GM18505 (cell line): ENCODE measurements at regions not wholly inside any gene's neighbourhood (a gene's known extent, or its start where the extent isn't known, plus 50 kb on each side); places are given as distances from the start of the nearest gene placed in this dataset.
A peak's percentile ranks its signal among the peaks of the same experiment; 100 is the strongest.

Experiments
- ATAC-seq: cut with Tn5 transposase; IDR thresholded peaks from one replicate; pipeline ENCODE4 v1.9.1; 2021; ENCODE audit not compliant: unreplicated experiment
- POLR2A ChIP-seq: IDR thresholded peaks from 4 replicates; pipeline ENCODE4 v1.6.1; 2011; ENCODE audit warnings: borderline replicate concordance; ENCODE audit not compliant: insufficient read depth, insufficient read length; ENCODE audit errors: extremely low read depth

DNA sequence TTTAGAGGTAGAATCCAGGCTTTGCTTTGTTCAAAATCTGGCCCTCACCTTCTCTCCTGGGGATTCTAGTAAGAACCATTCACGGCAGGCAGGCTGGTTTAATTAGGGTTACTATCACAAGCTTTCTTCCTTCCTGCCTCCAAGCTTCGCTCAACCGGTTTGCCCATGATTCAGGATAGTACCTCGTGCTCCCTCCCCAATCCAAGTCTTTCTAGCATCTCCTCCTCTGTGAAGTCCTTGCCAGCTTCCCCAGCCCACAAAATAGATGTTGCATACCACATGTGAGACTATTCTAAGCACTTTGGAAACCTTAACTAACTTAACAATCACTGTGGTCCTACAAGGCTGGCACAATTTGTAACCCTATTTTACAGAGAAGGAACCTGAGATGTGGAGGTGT is 135.1 kb downstream of the SOCS6 start:
- no peak for ATAC-seq
- no peak for TF ChIP-seq POLR2A

DNA sequence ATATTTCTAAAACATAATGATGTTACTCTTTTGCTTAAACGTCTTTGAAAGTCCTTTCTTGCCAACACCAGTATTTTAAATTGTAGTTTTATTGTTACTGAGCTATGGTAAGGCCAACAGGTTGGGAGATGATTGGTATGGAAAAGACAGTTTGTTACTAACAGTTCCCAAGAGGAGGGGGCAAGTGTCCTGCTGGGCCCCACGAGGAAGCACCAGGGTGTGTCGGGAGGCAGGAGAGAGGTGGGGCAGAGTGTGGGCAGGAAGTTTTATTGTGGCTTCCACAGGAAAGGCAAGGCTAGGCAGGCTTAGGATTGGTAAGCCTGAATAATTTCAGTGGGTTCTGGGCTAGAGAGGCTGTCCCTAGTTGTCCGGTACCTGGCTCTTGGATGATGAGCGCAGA is 134.3 kb downstream of the SOCS6 start:
- TF ChIP-seq POLR2A = no peak

DNA sequence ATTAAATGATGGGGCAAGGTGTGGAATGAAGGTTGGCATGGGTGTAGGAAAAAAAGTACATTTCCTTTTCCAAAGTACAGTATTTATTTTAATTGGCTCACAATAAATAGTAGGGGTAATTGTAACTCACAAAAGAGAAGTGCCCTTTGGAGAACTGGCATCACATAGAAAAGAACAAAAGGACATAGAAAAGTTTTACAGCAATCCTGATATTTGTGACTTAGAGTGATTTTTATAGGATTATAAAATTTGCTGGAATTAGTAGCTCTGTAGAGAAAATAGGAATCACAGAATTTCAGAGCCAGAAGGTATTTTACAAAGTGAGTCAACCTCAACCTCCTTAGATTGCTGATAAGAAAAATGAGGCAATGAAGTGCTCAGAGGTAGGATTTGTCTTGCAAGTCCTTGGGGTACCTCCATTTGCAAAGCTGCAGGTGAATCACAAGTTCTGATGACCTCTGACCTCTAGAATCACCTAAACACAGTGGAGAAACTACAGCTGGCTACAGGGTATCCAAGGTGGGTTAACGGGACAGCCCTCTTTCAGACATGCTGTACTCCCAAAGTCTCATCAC is 133.6 kb downstream of the SOCS6 start:
- no peak for TF ChIP-seq POLR2A
- no peak for ATAC-seq

More for the DNA sequence above, 134.3 kb downstream of the SOCS6 start:
- ATAC-seq = no peak

DNA sequence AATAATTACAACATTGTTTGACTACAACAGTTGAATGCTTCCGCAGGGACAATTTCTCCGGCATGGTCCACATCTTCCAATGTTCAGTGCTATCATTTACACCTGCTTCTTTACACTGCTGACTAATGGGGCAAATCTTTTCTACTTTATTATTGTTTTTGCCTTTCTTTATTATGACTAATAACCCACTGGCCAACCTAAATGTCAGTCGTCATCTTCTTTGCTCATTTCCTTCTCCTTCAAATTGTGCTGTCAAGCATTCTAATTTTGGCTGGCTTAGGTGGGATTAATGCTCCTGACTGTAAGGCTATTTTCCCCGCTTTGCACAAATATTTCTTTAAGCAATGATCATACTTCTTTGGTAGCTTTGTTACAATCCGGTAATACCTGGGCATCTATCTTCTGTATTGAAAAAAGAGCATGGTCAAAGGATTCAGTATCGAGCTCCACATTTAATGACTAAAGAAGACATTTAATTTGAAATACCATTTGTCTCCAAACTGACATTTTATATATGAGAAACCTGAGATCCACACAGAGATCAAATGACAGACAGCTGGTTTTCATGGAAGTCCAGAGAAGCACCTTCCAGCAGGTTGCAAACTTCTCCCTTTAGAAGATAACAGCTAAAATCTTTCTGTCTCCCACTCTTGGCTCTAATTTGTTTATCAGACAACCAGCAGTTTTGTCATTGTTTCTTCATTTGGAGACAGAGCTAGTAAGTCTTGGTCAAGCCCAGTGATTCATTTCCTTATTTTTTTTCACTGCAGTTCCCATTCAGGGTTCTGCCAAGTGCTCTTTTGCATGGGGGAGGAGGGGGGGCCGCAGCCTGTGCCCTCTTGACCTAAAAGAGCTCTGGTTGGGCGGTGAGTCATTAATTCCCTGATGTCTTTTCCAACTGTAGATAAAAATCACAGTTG is 132.9 kb downstream of the SOCS6 start:
- no peak for ATAC-seq
- no peak for TF ChIP-seq POLR2A

DNA sequence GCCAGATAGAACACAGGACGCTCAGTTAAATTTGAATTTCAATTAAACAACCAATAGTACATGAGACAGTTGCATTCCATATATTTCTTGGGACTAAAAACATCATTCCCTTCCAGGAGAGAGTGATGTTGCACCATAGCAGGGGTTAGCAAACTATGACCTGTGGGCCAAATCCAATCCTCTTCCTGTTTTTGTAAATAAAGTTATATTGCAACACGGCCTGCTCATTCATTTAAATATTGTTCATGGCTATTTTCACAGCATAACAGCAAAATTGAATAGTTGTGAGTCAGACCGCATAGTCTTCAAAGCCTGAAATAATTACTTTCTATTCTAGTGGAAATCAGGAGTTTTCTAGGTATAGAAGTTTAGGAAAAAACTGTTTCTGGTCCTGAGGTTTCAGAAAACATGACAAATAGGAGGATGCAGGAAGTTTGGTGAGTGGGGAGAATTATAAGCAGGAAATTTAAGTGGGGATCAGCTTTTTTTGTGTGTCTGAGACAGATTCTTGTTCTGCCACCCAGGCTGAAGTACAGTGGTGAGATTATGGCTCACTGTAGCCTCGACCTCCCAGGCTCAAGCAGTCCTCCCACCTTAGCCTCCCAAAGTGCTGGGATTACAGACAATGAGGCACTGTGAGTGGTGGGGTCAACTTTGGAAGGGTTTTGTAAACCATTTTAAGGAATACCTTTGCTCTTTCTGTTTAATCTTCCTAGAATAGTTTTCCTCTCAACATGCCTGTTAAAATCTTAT is 131.5 kb downstream of the SOCS6 start:
- ATAC-seq = no peak
- no peak for TF ChIP-seq POLR2A

DNA sequence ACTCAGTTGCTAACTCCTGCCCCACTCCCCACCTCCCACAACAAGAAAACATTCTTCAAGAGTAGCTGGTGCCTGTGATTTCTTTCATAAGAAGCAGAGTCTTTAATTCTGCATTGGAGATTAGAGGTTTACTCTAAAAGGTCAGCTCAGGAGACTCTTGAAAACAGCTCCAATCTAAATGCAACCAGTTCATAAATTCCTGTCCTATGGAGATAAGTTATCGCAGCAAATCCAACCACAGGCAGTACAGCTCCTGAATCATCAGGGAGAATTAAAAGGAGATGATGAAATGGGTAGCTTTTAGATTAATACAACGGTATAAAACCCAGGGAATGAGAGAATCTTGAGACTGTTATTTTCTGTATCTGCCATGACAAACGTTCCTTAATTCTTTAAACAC is 130.7 kb downstream of the SOCS6 start:
- no peak for ATAC-seq
- TF ChIP-seq POLR2A = no peak

DNA sequence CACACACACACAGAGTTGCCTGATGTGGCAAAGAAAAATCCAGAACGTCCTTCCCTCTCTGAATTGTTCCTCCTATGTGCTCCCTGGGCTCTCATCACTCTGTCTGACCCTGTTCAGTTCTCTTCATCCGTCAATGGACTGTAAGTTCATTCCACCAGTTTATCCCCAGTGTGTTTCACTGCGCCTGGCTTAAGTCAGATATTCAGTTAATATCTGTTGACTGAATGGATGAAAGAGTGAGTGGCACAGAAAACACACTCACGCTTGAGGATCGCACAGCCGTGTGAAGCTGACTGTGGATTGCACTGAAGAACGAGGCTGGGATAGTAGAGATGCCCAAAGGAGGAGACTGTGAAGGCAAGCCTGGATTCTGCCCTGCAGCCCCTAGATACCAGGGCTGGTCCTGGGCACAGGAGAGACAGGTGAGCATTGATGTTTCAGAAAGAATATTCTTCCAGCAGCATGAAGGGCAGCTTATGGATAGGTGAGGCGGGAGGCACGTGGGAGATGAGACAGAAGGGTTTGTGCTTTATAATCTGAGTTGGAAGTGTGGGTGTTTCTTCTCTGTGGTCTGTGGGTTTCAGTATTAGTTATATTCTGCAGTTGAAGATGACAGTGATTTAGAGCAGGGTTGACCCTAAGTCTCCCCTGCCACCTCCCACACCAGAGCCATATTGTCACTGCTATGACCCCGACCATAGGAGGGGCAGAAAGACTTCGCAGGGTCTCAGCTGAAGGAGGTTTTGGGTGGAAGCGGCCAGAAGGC is 129.9 kb downstream of the SOCS6 start:
- ATAC-seq = peak; percentile 97
- no peak for TF ChIP-seq POLR2A

DNA sequence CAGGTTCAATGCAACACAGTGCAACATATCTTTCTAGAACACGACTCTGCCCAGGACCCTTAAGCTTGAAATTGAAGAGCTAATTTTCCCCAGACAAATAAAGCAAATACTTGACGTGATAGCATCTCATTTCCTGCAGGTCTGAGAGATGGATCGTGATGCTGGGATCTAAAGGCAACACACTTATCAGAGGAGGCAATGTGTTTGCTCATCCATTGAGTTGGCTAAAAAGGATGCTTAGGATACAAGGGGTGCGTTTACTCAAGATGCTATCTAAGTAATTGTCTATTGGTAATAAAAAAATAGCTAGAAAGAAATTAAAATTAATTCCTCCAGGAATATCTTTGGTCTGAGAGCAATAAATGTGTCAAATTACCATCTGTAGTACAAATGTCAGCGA is 129.0 kb downstream of the SOCS6 start:
- no peak for ATAC-seq
- no peak for TF ChIP-seq POLR2A

DNA sequence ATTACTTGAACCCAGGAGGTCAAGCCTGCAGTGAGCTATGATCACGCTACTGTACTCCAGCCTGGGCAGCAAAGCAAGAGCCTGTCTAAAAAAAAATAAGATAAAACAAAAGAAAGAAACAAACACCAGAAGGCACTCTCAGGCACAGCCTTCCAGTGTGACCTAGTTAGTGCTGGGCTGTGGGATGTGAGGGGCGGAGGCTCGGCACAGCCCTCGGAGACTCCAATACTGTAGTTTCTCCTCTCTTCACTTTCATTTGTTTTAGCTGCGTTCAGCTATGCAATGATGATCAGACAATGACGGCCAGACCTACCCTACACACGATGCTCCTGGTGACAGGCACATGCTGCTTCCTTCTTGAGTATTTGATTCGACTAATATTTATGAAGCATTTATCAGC is 127.7 kb downstream of the SOCS6 start:
- ATAC-seq = no peak
- no peak for TF ChIP-seq POLR2A

DNA sequence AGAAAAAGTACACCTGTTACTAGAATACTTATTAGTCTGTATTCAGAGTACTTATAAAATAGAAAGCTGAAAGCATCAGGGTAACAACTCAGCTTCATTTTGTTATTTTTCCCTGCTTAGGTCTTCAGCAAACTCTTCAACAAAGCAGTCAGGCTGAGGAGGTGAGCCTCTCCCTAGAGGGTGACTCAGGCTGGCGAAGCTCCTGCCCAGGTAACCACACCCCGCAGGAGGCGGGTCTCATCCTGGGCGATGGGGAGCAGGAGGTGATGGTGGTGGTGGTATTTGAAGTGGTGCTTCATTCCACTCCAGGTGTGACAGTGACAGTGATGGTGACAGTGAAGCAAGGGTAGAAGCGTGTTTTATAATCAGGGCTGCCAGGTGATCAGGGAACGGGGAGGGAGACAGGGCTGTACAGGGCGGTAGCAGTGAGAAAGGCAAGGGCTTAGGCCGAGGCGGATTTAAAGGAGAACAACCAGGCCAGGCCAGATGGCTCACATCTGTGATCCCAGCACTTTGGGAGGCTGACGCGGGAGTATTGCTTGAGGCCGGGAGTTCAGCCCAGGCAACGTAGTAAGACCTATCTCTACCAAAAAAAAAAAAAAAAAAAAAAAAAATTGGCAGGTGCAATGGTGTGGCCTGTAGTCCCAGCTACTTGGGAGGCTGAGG is 127.1 kb downstream of the SOCS6 start:
- ATAC-seq = no peak
- TF ChIP-seq POLR2A = no peak

DNA sequence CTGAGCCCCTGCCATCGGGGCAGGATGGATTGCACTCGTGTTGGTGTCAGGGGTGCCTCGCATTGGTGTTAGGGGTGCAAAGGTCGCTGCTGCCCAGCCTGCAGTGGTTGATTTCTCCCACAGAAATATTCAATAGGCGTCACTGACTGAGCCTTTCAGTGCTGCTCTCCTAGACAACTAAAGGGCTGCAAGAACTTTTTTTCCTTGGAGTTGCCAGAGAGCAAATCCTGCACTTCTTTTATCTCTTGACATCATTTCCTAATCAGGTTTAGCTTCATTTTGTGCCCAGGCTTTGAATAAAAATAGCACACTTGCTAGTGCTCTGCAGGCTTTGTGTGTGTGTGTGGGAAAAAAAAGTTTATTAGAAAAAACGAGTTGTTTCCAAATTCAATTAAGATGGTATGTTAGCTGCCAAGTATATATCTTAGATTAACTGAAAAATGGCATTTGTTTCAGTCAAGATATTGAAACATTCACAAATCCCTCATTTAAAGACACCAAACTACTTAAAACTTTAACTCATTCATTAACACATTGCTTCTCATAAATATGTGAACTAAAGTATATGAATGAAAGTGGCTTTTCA is 125.6 kb downstream of the SOCS6 start:
- no peak for ATAC-seq
- TF ChIP-seq POLR2A = no peak

DNA sequence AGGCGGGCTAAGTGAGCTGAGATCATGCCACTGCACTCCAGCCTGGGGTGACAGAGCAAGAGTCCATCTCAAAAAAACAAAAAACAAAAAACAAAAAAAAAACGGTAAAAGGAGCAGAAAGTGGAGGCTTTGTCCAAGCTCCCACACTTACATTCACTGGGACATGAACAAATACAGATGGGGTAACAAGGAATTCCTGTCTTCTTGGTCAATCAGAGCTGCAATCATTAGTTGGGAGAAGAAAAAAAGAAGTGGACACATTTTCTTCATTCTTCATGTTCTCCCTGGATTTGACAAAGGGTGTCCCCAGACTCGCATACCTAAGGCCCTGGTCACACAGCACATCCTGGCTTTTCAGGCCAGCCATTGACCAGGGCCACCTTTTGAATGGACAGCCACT is 124.6 kb downstream of the SOCS6 start:
- ATAC-seq = no peak
- TF ChIP-seq POLR2A = no peak

DNA sequence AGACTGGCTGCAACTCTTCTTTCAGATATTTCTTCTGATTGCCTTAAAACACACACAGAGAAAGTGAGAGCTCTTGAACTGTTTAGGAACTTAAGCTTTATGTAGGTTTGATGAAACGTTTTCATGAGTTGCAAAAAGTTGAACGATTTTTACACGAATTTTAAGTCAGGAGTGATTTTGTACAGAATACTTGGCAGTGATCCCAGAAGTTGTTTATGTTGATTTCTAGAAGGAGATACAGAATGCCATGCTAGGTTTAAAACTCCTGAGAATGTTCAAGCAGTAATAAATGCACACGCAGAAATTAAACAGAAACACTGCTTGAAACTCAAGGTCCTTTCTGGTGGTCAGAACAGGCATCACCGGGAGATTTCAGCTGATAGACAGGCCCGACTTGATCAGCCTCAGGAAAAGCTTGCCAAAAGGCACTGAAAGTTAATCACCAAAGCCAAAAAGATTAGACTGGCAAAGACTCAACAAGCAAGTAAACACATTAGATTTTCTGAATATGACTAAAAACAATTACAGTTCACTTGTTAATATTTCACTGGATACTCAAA is 123.1 kb downstream of the SOCS6 start:
- ATAC-seq = no peak
- TF ChIP-seq POLR2A = no peak

DNA sequence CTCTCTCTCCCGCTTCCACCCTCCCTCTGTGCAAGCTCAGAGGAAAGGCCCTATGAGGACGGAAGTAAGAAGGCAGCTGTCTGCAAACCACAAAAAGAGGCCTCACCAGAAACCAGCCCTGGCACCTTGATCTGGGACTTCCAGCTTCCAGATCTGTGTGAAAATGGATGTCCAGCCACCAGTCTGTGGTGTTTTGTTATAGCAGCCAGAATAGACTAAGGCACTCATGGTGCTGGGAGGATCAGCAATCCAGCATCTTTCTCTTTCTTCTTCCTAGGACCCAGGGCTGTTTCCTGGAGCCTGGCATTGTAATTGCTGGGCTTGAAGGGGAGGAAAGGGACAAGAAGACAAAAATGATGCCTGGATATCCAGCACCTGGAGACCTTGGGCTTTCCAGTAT is 122.5 kb downstream of the SOCS6 start:
- no peak for ATAC-seq
- no peak for TF ChIP-seq POLR2A
